ENCODE measurements at regions not wholly inside any gene's neighbourhood (a gene's known extent, or its start where the extent isn't known, plus 50 kb on each side); places are given as distances from the start of the nearest gene placed in this dataset.

DNA sequence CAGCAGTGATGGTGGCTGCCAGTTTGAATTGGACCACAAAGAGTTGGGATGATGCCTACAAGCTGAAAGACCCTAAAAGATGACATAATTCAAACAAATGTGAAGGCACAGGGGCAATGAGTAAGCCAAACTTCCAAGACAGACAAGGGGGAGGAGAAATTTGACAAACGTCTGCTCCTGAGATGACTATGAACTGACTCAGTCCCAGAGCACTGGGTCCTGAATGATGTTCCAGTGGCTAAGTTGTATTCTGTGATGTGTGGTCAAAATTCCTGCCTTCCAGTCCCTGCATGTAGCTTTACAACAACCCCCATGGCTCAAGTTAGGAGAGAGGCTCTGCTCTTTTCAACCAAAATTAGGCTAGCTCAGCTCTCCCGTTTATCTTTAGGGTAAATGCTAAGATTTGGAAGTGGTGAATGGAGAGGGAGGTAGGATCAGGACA, 86.1 kb upstream of the SIRPA start:
- Histone ChIP-seq H3K4me1 (peaks cover 15 to 64% (median 29%) of the 10 kb centered on the region in 6 donors), H3K4me3 (no peak overlapping the region), H3K9me3 (no peaks in the 10 kb centered on the region), H3K27ac (peak overlapping the region in 2 of 8 donors; percentile 84 to 87), H3K36me3 (no peaks in the 10 kb centered on the region), H3K27me3 (replicated peaks in 1 of 7) (peaks cover 0 to 11% (median 0%) of the 10 kb centered on the region in 7 donors)
- no peak for DNase-seq
- WGBS, 5 donors = 65 to 88% (median 77%) methylated on average over 2 of the region's 2 CpGs
- TF ChIP-seq POLR2AphosphoS5 (IDR thresholded peaks at IDR 0.05) (no peak), POLR2A (IDR thresholded peaks at IDR 0.05) (no peak)
- TF ChIP-seq, protein P1, sequence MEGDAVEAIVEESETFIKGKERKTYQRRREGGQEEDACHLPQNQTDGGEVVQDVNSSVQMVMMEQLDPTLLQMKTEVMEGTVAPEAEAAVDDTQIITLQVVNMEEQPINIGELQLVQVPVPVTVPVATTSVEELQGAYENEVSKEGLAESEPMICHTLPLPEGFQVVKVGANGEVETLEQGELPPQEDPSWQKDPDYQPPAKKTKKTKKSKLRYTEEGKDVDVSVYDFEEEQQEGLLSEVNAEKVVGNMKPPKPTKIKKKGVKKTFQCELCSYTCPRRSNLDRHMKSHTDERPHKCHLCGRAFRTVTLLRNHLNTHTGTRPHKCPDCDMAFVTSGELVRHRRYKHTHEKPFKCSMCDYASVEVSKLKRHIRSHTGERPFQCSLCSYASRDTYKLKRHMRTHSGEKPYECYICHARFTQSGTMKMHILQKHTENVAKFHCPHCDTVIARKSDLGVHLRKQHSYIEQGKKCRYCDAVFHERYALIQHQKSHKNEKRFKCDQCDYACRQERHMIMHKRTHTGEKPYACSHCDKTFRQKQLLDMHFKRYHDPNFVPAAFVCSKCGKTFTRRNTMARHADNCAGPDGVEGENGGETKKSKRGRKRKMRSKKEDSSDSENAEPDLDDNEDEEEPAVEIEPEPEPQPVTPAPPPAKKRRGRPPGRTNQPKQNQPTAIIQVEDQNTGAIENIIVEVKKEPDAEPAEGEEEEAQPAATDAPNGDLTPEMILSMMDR (IDR thresholded peaks at IDR 0.05 in 8 of 11, conservative IDR thresholded peaks at IDR 0.05 in 3 of 11) = no peak
- intact Hi-C loops (cut with DNase I; ENCODE audit: low total_unique reads) = no loop called here

- TF ChIP-seq, protein P1 (IDR thresholded peaks at IDR 0.05 in 8 of 11, conservative IDR thresholded peaks at IDR 0.05 in 3 of 11) = no peak
- TF ChIP-seq POLR2A (IDR thresholded peaks at IDR 0.05) (no peak), POLR2AphosphoS5 (IDR thresholded peaks at IDR 0.05) (no peak)
- no peak for DNase-seq
- peaks cover 0 to 22% (median under 1%) of the 10 kb centered on the region in 7 donors for H3K27me3 ChIP-seq (replicated peaks in 1 of 7)
- whole genome bisulfite sequencing, 5 donors = 77 to 83% (median 82%) methylated on average over 6 of the region's 6 CpGs
- H3K4me3 ChIP-seq = no peak overlapping the region
- H3K36me3 ChIP-seq = no peaks in the 10 kb centered on the region
- H3K4me1 ChIP-seq = peaks cover 15 to 73% (median 39%) of the 10 kb centered on the region in 6 donors
- no peaks in the 10 kb centered on the region for H3K9me3 ChIP-seq
- intact Hi-C loops (cut with DNase I; ENCODE audit: low total_unique reads) = no loop called here
- H3K27ac ChIP-seq = no peak overlapping the region
These were observed 87.1 kb upstream of the SIRPA start for GRCh38 chr20:1808101-1808500.

DNA sequence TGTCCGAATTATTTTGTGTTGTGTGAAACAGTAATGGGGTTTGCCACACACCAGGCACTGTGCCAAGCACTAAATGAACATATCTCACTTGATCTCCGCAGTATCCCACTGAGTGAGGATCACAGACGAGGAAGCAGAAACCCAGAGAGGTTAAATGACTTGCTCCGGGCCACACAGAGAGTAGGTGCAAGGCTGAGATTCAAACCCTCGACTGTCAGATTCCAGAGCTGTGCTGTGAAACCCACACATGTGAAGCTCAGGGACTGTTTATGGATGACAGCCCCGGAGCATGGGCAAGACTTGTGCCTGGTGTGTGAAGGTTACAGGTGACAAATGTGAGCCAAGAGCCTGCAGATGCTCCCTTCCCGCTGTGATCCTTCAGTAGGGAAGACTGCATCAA, 87.8 kb upstream of the SIRPA start:
- intact Hi-C loops (cut with DNase I; ENCODE audit: low total_unique reads) = no loop called here
- DNase-seq = no peak
- no peaks in the 10 kb centered on the region for H3K9me3 ChIP-seq
- TF ChIP-seq, protein P1 (IDR thresholded peaks at IDR 0.05 in 8 of 11, conservative IDR thresholded peaks at IDR 0.05 in 3 of 11) = no peak
- TF ChIP-seq POLR2AphosphoS5 (IDR thresholded peaks at IDR 0.05) (no peak), POLR2A (IDR thresholded peaks at IDR 0.05) (no peak)
- no peak overlapping the region for H3K4me3 ChIP-seq
- H3K36me3 ChIP-seq = no peaks in the 10 kb centered on the region
- peak overlapping the region in 1 of 8 donors; percentile 97 for H3K27ac ChIP-seq
- WGBS, 5 donors = 66 to 85% (median 84%) methylated on average over 7 of the region's 7 CpGs
- H3K4me1 ChIP-seq = peaks cover 18 to 73% (median 46%) of the 10 kb centered on the region in 6 donors
- H3K27me3 ChIP-seq (replicated peaks in 1 of 7) = peaks cover 0 to 29% (median 2%) of the 10 kb centered on the region in 7 donors

- H3K4me1 ChIP-seq = peaks cover 16 to 73% (median 47%) of the 10 kb centered on the region in 6 donors
- WGBS, 5 donors = 94 to 96% (median 94%) methylated on average over 7 of the region's 7 CpGs
- H3K36me3 ChIP-seq = no peaks in the 10 kb centered on the region
- peak overlapping the region in 4 of 8 donors; percentile 2 to 98 (median 96) for H3K27ac ChIP-seq
- TF ChIP-seq, protein P1 (IDR thresholded peaks at IDR 0.05 in 8 of 11, conservative IDR thresholded peaks at IDR 0.05 in 3 of 11) = no peak
- peak overlapping the region in 1 of 8 donors; percentile 11 for H3K4me3 ChIP-seq
- DNase-seq = no peak
- intact Hi-C loops (cut with DNase I; ENCODE audit: low total_unique reads) = no loop called here
- H3K27me3 ChIP-seq (replicated peaks in 1 of 7) = peaks cover 0 to 38% (median 2%) of the 10 kb centered on the region in 7 donors
- no peaks in the 10 kb centered on the region for H3K9me3 ChIP-seq
These were observed 88.8 kb upstream of the SIRPA start for GRCh38 chr20:1806456-1806855.
